ENCODE measurements at regions not wholly inside any gene's neighbourhood (a gene's known extent, or its start where the extent isn't known, plus 50 kb on each side); places are given as distances from the start of the nearest gene placed in this dataset.

GRCh38 chr16:73778887-73779286 lies 517.7 kb upstream of the PSMD7 start:
- DNase-seq (ENCODE audit: low read depth, low spot score), result no peak
- H3K4me3 ChIP-seq (ENCODE audit: low read depth, low read length), result no peak overlapping the region
- ChIA-PET POLR2A (no interaction called here), CTCF (no interaction called here)
- no peak for TF ChIP-seq CTCF (IDR thresholded peaks at IDR 0.05; ENCODE audit: insufficient read depth, low read length, missing control alignments)

GRCh38 chr16:73775841-73776388 lies 520.7 kb upstream of the PSMD7 start:
- DNase-seq (ENCODE audit: low read depth, low spot score), result no peak
- no peak for TF ChIP-seq CTCF (IDR thresholded peaks at IDR 0.05; ENCODE audit: insufficient read depth, low read length, missing control alignments)
- POLR2A ChIA-PET, result no interaction called here
- no peak overlapping the region for H3K4me3 ChIP-seq (ENCODE audit: low read depth, low read length)
- CTCF ChIA-PET, result no interaction called here

- H3K4me3 ChIP-seq (ENCODE audit: low read depth, low read length), result no peak overlapping the region
- ChIA-PET POLR2A (no interaction called here), CTCF (no interaction called here)
- DNase-seq (ENCODE audit: low read depth, low spot score), result no peak
- no peak for TF ChIP-seq CTCF (IDR thresholded peaks at IDR 0.05; ENCODE audit: insufficient read depth, low read length, missing control alignments)
Observed at GRCh38 chr16:73771196-73772064, 525.2 kb upstream of the PSMD7 start.

GRCh38 chr16:73768786-73769203 lies 527.8 kb upstream of the PSMD7 start:
- CTCF ChIA-PET, result no interaction called here
- H3K4me3 ChIP-seq (ENCODE audit: low read depth, low read length), result no peak overlapping the region
- no peak for TF ChIP-seq CTCF (IDR thresholded peaks at IDR 0.05; ENCODE audit: insufficient read depth, low read length, missing control alignments)
- POLR2A ChIA-PET, result no interaction called here
- DNase-seq (ENCODE audit: low read depth, low spot score), result no peak

- no peak for TF ChIP-seq CTCF (IDR thresholded peaks at IDR 0.05; ENCODE audit: insufficient read depth, low read length, missing control alignments)
- no peak overlapping the region for H3K4me3 ChIP-seq (ENCODE audit: low read depth, low read length)
- CTCF ChIA-PET, result no interaction called here
- no peak for DNase-seq (ENCODE audit: low read depth, low spot score)
- POLR2A ChIA-PET, result no interaction called here
Observed at GRCh38 chr16:73764321-73764720, 532.3 kb upstream of the PSMD7 start.

- no peak overlapping the region for H3K4me3 ChIP-seq (ENCODE audit: low read depth, low read length)
- TF ChIP-seq CTCF (IDR thresholded peaks at IDR 0.05; ENCODE audit: insufficient read depth, low read length, missing control alignments), result no peak
- DNase-seq (ENCODE audit: low read depth, low spot score), result no peak
- POLR2A ChIA-PET, result no interaction called here
- CTCF ChIA-PET, result no interaction called here
Observed at GRCh38 chr16:73756289-73757178, 540.1 kb upstream of the PSMD7 start.

All from AG04449 (cell line).